ENCODE measurements at regions not wholly inside any gene's neighbourhood (a gene's known extent, or its start where the extent isn't known, plus 50 kb on each side); places are given as distances from the start of the nearest gene placed in this dataset.

DNA sequence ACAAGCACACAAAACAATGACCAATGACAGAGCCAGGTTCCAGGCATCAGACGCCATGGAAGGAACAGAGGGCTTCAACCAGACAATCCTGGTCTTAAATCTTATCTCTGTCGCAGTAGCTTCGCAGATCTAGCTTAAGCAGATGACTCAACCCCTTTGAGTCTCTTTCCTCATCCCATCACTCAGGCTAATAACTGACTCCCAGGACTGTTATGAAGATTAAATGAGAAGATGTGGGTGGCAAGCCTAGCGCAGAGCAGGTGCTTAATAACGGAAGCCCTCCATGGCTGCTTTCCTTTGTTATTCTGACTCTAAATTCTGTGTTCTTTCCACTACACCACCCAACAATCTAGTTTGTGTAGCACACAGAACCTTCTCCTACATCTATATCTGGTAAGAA is 110.9 kb downstream of the SLC24A2 start:
- TF ChIP-seq, protein P1, sequence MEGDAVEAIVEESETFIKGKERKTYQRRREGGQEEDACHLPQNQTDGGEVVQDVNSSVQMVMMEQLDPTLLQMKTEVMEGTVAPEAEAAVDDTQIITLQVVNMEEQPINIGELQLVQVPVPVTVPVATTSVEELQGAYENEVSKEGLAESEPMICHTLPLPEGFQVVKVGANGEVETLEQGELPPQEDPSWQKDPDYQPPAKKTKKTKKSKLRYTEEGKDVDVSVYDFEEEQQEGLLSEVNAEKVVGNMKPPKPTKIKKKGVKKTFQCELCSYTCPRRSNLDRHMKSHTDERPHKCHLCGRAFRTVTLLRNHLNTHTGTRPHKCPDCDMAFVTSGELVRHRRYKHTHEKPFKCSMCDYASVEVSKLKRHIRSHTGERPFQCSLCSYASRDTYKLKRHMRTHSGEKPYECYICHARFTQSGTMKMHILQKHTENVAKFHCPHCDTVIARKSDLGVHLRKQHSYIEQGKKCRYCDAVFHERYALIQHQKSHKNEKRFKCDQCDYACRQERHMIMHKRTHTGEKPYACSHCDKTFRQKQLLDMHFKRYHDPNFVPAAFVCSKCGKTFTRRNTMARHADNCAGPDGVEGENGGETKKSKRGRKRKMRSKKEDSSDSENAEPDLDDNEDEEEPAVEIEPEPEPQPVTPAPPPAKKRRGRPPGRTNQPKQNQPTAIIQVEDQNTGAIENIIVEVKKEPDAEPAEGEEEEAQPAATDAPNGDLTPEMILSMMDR (conservative IDR thresholded peaks at IDR 0.05 in 1 of 2, IDR thresholded peaks at IDR 0.05 in 1 of 2; ENCODE audit: extremely low read depth in 1 of 2, insufficient read depth in 1 of 2, low read depth in 1 of 2, low read length in 2 of 2): no peak
- no peak for TF ChIP-seq EZH2 (IDR thresholded peaks at IDR 0.05; ENCODE audit: borderline replicate concordance, low read length)
